Tibial artery (tissue), 4 donors: ENCODE measurements at regions not wholly inside any gene's neighbourhood (a gene's known extent, or its start where the extent isn't known, plus 50 kb on each side); places are given as distances from the start of the nearest gene placed in this dataset.

Experiments used
- DNase-seq, 2 donors: peaks; one replicate each; pipeline ENCODE4 v3.0.0-alpha.2; 2019
- H3K27ac ChIP-seq, 2 donors: fragments of 200-600 bp; sonication (generic) in 1 of 2; 1 replicate in 1 of 2; 2 replicates in 1 of 2; pipeline ENCODE4 v1.5.1; 2018 to 2019; ENCODE audit warnings: mild to moderate bottlenecking in 1 of 2
- H3K27me3 ChIP-seq, 2 donors: fragments of 200-600 bp; sonication (generic) in 1 of 2; one replicate each; pipeline versions ENCODE4 v1.5.1 to v1.6.0; 2016 to 2019
- H3K36me3 ChIP-seq, 3 donors: fragments of 200-600 bp; sonication (generic) in 2 of 3; one replicate each; pipeline ENCODE4 v1.5.1; 2016 to 2019; ENCODE audit warnings: mild to moderate bottlenecking in 2 of 3
- H3K4me1 ChIP-seq, 4 donors: fragments of 200-600 bp; sonication (generic) in 2 of 4; 1 replicate in 3 of 4; 2 replicates in 1 of 4; pipeline ENCODE4 v1.5.1; 2016 to 2019
- H3K4me3 ChIP-seq, 2 donors: fragments of 200-600 bp; sonication (generic) in 1 of 2; 1 replicate in 1 of 2; 2 replicates in 1 of 2; pipeline ENCODE4 v1.5.1; 2018 to 2019; ENCODE audit warnings: mild to moderate bottlenecking in 2 of 2
- H3K9me3 ChIP-seq, 3 donors: fragments of 200-600 bp; sonication (generic) in 1 of 3; one replicate each; pipeline ENCODE4 v1.5.1; 2016 to 2019
- CTCF ChIP-seq, 2 experiments: fragments of 200-600 bp in 1 of 2; fragments of 450-650 bp in 1 of 2; IDR thresholded peaks; one replicate each; pipeline ENCODE4 v1.5.1; 2017 to 2019; ENCODE audit warnings: antibody characterized with exemption in 2 of 2, mild to moderate bottlenecking in 1 of 2, moderate library complexity in 1 of 2
- intact Hi-C: fragments of 100-400 bp; cut with DNase I; formaldehyde crosslinking; loops from one replicate; pipeline ENCODE4 v1.15.0; 2023; ENCODE audit warnings: low total_unique reads

DNA sequence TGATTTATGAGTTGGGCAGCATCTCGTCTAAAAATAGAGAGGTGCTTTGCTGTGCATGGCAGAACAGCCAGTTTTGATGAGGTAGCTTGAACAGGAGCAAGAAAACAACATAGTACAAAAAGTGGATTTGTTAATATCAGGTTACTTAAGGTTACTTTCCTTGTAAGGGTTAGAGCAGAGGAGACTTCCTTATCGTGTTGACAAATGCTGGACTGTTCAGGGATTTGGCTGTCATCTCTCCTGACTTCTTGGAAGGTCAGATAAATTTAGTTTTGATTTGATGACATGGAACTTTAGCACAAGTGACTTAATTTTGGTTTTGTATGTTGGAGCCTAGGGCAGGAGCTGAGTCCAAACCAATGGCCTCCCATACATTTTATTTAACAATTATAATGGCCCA lies 163.9 kb upstream of the ELAC2 start:
- intact Hi-C loops, result no loop called here
- Histone ChIP-seq H3K9me3 (no peaks in the 10 kb centered on the region), H3K4me1 (no peaks in the 10 kb centered on the region), H3K27me3 (no peaks in the 10 kb centered on the region), H3K4me3 (no peak overlapping the region), H3K27ac (no peak overlapping the region), H3K36me3 (no peaks in the 10 kb centered on the region)
- no peak for TF ChIP-seq CTCF (IDR thresholded peaks at IDR 0.05)
- no peak for DNase-seq

- DNase-seq, result no peak
- H3K27me3 ChIP-seq, result no peaks in the 10 kb centered on the region
- TF ChIP-seq CTCF (IDR thresholded peaks at IDR 0.05), result no peak
- intact Hi-C loops, result no loop called here
- no peaks in the 10 kb centered on the region for H3K4me1 ChIP-seq
- H3K4me3 ChIP-seq, result no peak overlapping the region
- peaks cover 0 to 16% (median 7%) of the 10 kb centered on the region in 3 donors for H3K9me3 ChIP-seq
- H3K36me3 ChIP-seq, result no peaks in the 10 kb centered on the region
- no peak overlapping the region for H3K27ac ChIP-seq
These were observed 158.6 kb upstream of the ELAC2 start for GRCh38 chr17:13176436-13176835.

GRCh38 chr17:13171790-13172189 lies 154.0 kb upstream of the ELAC2 start:
- Histone ChIP-seq H3K4me3 (no peak overlapping the region), H3K9me3 (peaks cover 0 to 23% (median 11%) of the 10 kb centered on the region in 3 donors), H3K4me1 (no peaks in the 10 kb centered on the region), H3K27ac (no peak overlapping the region), H3K27me3 (no peaks in the 10 kb centered on the region), H3K36me3 (no peaks in the 10 kb centered on the region)
- no peak for DNase-seq
- no peak for TF ChIP-seq CTCF (IDR thresholded peaks at IDR 0.05)
- intact Hi-C loops, result no loop called here

DNA sequence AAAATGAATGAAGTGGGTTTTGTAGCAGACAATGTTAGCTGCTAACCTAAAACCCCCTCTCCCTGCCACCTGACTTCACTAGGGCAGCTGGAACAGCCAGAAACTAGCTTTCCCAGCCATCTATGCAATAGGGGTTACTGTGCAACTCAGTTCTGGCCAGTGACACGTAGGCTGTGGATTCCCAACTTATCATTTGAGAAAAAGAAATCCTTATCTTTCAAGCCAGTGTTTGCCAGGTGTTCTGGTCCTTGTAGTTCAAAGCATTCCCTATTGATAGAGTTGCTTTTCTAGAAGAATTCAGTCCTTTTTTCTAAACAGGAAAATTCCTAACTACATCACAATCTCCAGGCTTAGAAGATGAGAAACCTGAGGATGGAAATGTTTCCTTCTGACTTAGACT lies 144.5 kb upstream of the ELAC2 start:
- no peak for TF ChIP-seq CTCF (IDR thresholded peaks at IDR 0.05)

DNA sequence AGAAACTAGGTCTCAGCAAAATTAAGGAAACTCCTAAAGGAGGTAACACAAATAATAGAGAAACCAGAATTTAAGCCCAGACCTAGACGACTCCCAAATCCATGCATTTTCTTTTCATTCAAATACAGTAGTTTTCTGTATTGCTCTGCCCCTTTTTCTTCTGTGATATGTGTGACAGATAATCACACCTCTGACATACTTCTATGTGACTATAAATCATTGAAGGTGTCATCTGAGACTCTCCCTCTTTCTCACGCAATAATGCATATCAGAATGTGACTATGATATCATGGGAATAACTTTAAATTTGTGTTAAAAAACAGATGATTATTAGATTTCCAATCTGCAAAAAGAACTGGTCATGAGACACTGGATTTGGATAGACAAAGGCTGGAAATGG lies 143.0 kb upstream of the ELAC2 start:
- intact Hi-C loops, result no loop called here
- no peaks in the 10 kb centered on the region for H3K9me3 ChIP-seq
- no peak for TF ChIP-seq CTCF (IDR thresholded peaks at IDR 0.05)
- no peak for DNase-seq
- H3K4me1 ChIP-seq, result no peaks in the 10 kb centered on the region
- H3K36me3 ChIP-seq, result no peaks in the 10 kb centered on the region
- no peaks in the 10 kb centered on the region for H3K27me3 ChIP-seq
- H3K27ac ChIP-seq, result no peak overlapping the region
- H3K4me3 ChIP-seq, result no peak overlapping the region

More for the DNA sequence above, 144.5 kb upstream of the ELAC2 start:
- Histone ChIP-seq H3K4me1 (no peaks in the 10 kb centered on the region), H3K27me3 (no peaks in the 10 kb centered on the region), H3K36me3 (no peaks in the 10 kb centered on the region), H3K4me3 (no peak overlapping the region), H3K27ac (no peak overlapping the region), H3K9me3 (no peaks in the 10 kb centered on the region)
- intact Hi-C loops, result no loop called here
- DNase-seq, result no peak

- Histone ChIP-seq H3K27ac (no peak overlapping the region), H3K36me3 (no peaks in the 10 kb centered on the region), H3K9me3 (no peaks in the 10 kb centered on the region), H3K4me3 (no peak overlapping the region), H3K4me1 (no peaks in the 10 kb centered on the region), H3K27me3 (no peaks in the 10 kb centered on the region)
- no peak for TF ChIP-seq CTCF (IDR thresholded peaks at IDR 0.05)
- no peak for DNase-seq
- intact Hi-C loops, result no loop called here
These were observed 142.5 kb upstream of the ELAC2 start for GRCh38 chr17:13160296-13160695.
